Right lobe of liver (tissue), 1 donor: ENCODE measurements at regions not wholly inside any gene's neighbourhood (a gene's known extent, or its start where the extent isn't known, plus 50 kb on each side); places are given as distances from the start of the nearest gene placed in this dataset.

Source experiments
- small RNA-seq, 2 experiments: library from RNA; depleted of rRNA; stranded (forward); fragments of <200 nt; gene quantifications; one replicate each; pipeline ENCODE3, GENCODE V24; 2016

Small RNA genes lying in the stretch of these regions (small RNA-seq; reads per million reads assigned to genes)
- gene RF00284: 0 reads per million in 2 experiments
- gene RNA5SP371: 0 reads per million in 2 experiments
